ENCODE measurements at regions not wholly inside any gene's neighbourhood (a gene's known extent, or its start where the extent isn't known, plus 50 kb on each side); places are given as distances from the start of the nearest gene placed in this dataset.

DNA sequence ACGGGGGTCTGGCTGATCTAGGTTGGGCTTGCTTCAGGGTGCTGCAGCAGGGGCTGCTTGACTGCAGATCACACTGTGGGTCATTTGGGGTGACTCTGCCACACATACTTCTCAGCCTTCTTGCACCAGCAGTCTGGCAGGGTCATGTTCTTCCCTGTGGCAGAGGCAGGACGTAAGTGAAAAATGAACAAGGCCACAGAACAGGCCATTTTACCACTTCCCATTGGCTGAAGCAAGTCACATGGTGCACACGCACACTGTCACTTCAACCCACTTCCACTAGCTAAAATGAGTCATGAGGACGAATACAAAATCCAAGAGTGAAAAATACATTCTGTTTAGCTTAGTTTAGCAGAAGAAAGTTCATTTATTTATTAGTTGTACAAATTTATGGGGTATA is 168.6 kb upstream of the GGTLC1 start:
- peaks cover 0 to 2% (median 0%) of the 10 kb centered on the region in 4 experiments for H3K27me3 ChIP-seq (replicated peaks in 1 of 4; ENCODE audit: control extremely low read depth in 1 of 4, control insufficient read depth in 3 of 4, insufficient read depth in 4 of 4, low read length in 3 of 4)
- H3K4me3 ChIP-seq (ENCODE audit: control extremely low read depth in 1 of 5, extremely low read depth in 1 of 5, insufficient read depth in 1 of 5, low read depth in 2 of 5, low read length in 4 of 5) = no peak overlapping the region
- no peak overlapping the region for H2AFZ ChIP-seq (ENCODE audit: insufficient read depth, low read depth, low read length, poor library complexity, severe bottlenecking)
- POLR2A ChIA-PET = no interaction called here
- Mint-ChIP-seq H3K27me3 (peaks cover 5% of the 10 kb centered on the region), H3K4me3 (no peak overlapping the region), H3K4me1 (no peaks in the 10 kb centered on the region), H3K27ac (no peak overlapping the region), H3K9me3 (ENCODE audit: insufficient read depth) (no peaks in the 10 kb centered on the region)
- H3K9me3 ChIP-seq (ENCODE audit: control extremely low read depth in 1 of 3, control insufficient read depth in 2 of 3, insufficient read depth in 1 of 3, low read length in 2 of 3) = peaks cover 0 to 2% (median 0%) of the 10 kb centered on the region in 3 donors
- H4K20me1 ChIP-seq (ENCODE audit: control insufficient read depth, insufficient read depth, low read length, poor library complexity, severe bottlenecking) = no peaks in the 10 kb centered on the region
- ATAC-seq (ENCODE audit: low read depth) = no peak
- TF ChIP-seq CTCF (IDR thresholded peaks at IDR 0.05) = no peak
- no peak for TF ChIP-seq EZH2 (IDR thresholded peaks at IDR 0.05; ENCODE audit: borderline replicate concordance, insufficient read depth, low read depth, low read length, poor library complexity, severe bottlenecking)
- WGBS (ENCODE audit: insufficient coverage) = 81% methylated on average over 2 of the region's 4 CpGs
- CTCF ChIA-PET = interaction anchor here (1.1 kb wide), 1 partner anchor 1021 kb away, joined by 4 read pairs; no protein-coding TSS in a partner anchor
- H3K27ac ChIP-seq (ENCODE audit: low read length in 2 of 2) = no peak overlapping the region
- H3K36me3 ChIP-seq (replicated peaks in 1 of 2; ENCODE audit: control extremely low read depth in 1 of 2, control insufficient read depth in 1 of 2, extremely low read depth in 1 of 2, insufficient read depth in 2 of 2, low read length in 1 of 2) = no peaks in the 10 kb centered on the region
- intact Hi-C loops (cut with micrococcal nuclease) = no loop called here
- H3K9ac ChIP-seq (ENCODE audit: low read length) = no peak overlapping the region
- no peak overlapping the region for H3K4me2 ChIP-seq (replicated peaks; ENCODE audit: low read depth, low read length, poor library complexity, severe bottlenecking)
- no peaks in the 10 kb centered on the region for H3K79me2 ChIP-seq (ENCODE audit: control insufficient read depth, insufficient read depth, low read length)
- DNase-seq = no peak
- no peaks in the 10 kb centered on the region for H3K4me1 ChIP-seq (ENCODE audit: control insufficient read depth in 2 of 2, insufficient read depth in 2 of 2, low read length in 2 of 2)

DNA sequence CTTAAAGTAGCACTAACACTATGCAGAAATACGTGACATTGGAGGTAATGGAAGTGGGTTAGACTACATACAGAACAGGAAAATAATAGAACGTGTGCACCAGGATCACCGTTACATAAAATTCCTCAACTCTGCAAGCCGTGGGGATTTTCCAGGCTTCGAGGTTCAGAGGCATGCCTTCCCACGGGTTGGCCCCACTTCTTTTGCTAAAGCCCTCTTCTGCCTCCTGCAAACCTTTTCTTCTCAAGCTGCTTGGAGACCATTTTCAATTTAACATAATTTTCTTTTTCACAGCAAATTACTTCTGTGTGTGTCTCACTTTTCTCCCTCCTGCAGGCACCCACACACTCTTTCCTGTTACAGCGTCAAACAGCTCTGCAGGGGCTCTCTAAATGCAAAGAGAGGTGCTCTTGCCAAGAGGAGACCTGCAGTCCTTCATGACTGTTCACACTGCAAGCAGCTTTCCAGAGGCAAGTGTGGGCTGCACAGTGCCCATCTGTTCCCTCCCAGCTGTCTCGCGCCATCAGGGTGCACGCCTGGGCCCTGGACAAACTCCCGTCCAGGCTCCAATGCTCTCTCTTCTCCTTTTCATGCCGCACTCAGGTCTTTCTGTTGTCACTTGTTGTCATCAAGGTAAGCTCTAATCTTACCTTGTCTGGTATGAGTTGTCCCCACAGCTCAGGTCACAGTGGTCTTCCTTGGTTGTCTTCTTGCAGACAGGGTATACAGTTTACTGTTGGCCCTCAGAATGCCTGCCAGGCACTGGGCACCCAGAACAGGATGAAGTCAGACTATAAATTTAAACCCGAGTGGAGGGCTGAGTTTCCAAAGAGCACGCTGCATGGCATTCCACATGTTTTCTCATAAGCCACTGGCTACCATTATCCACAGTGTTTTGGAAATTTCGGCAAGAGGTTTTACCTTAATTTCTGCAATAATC is 164.8 kb upstream of the GGTLC1 start:
- H3K79me2 ChIP-seq (ENCODE audit: control insufficient read depth, insufficient read depth, low read length) = no peaks in the 10 kb centered on the region
- peaks cover 0 to 14% (median 5%) of the 10 kb centered on the region in 3 donors for H3K9me3 ChIP-seq (ENCODE audit: control extremely low read depth in 1 of 3, control insufficient read depth in 2 of 3, insufficient read depth in 1 of 3, low read length in 2 of 3)
- peaks cover 2% of the 10 kb centered on the region for H3K4me1 Mint-ChIP-seq
- intact Hi-C loops (cut with micrococcal nuclease) = no loop called here
- H3K36me3 ChIP-seq (replicated peaks in 1 of 2; ENCODE audit: control extremely low read depth in 1 of 2, control insufficient read depth in 1 of 2, extremely low read depth in 1 of 2, insufficient read depth in 2 of 2, low read length in 1 of 2) = no peaks in the 10 kb centered on the region
- no peak overlapping the region for H2AFZ ChIP-seq (ENCODE audit: insufficient read depth, low read depth, low read length, poor library complexity, severe bottlenecking)
- ATAC-seq (ENCODE audit: low read depth) (no peak), DNase-seq (no peak)
- peaks cover 5% of the 10 kb centered on the region for H3K27me3 Mint-ChIP-seq
- 90% methylated on average over 12 of the region's 15 CpGs for WGBS (ENCODE audit: insufficient coverage)
- no peak overlapping the region for H3K4me3 Mint-ChIP-seq
- H3K27ac ChIP-seq (ENCODE audit: low read length in 2 of 2) = no peak overlapping the region
- H3K9ac ChIP-seq (ENCODE audit: low read length) = no peak overlapping the region
- CTCF ChIA-PET = no interaction called here
- H3K27ac Mint-ChIP-seq = no peak overlapping the region
- H4K20me1 ChIP-seq (ENCODE audit: control insufficient read depth, insufficient read depth, low read length, poor library complexity, severe bottlenecking) = no peaks in the 10 kb centered on the region
- H3K4me2 ChIP-seq (replicated peaks; ENCODE audit: low read depth, low read length, poor library complexity, severe bottlenecking) = no peak overlapping the region
- no peaks in the 10 kb centered on the region for H3K4me1 ChIP-seq (ENCODE audit: control insufficient read depth in 2 of 2, insufficient read depth in 2 of 2, low read length in 2 of 2)
- H3K9me3 Mint-ChIP-seq (ENCODE audit: insufficient read depth) = no peaks in the 10 kb centered on the region
- TF ChIP-seq CTCF (IDR thresholded peaks at IDR 0.05) = no peak
- TF ChIP-seq EZH2 (IDR thresholded peaks at IDR 0.05; ENCODE audit: borderline replicate concordance, insufficient read depth, low read depth, low read length, poor library complexity, severe bottlenecking) = no peak
- H3K27me3 ChIP-seq (replicated peaks in 1 of 4; ENCODE audit: control extremely low read depth in 1 of 4, control insufficient read depth in 3 of 4, insufficient read depth in 4 of 4, low read length in 3 of 4) = peaks cover 0 to 2% (median 0%) of the 10 kb centered on the region in 4 experiments
- no peak overlapping the region for H3K4me3 ChIP-seq (ENCODE audit: control extremely low read depth in 1 of 5, extremely low read depth in 1 of 5, insufficient read depth in 1 of 5, low read depth in 2 of 5, low read length in 4 of 5)
- POLR2A ChIA-PET = no interaction called here
